HepG2 (cell line): ENCODE measurements at regions not wholly inside any gene's neighbourhood (a gene's known extent, or its start where the extent isn't known, plus 50 kb on each side); places are given as distances from the start of the nearest gene placed in this dataset.

Source experiments
- AGO1 ChIP-seq: fragments of 200-400 bp; formaldehyde crosslinking; IDR thresholded peaks from 2 replicates; pipeline ENCODE4 v1.6.1; 2017; ENCODE audit warnings: mild to moderate bottlenecking, low read depth, low read length, moderate library complexity; ENCODE audit not compliant: poor library complexity, severe bottlenecking
- ATF7-NPFF ChIP-seq: sonication (generic); formaldehyde crosslinking; IDR thresholded peaks from 2 replicates; pipeline ENCODE4 v1.8.1; 2023; ENCODE audit warnings: mild to moderate bottlenecking, low read depth, missing genetic modification reagents, moderate library complexity
- CCDC6 ChIP-seq: sonication (generic); formaldehyde crosslinking; IDR thresholded peaks from 2 replicates; pipeline ENCODE4 v1.8.1; 2022; ENCODE audit warnings: mild to moderate bottlenecking, missing genetic modification reagents, moderate library complexity
- GFI1 ChIP-seq: sonication (generic); formaldehyde crosslinking; IDR thresholded peaks from 2 replicates; pipeline ENCODE4 v1.5.0; 2020; ENCODE audit warnings: missing genetic modification reagents, mild to moderate bottlenecking, borderline replicate concordance
- HNRNPLL ChIP-seq: fragments of 200-400 bp; formaldehyde crosslinking; IDR thresholded peaks from 2 replicates; pipeline ENCODE4 v1.6.1; 2017; ENCODE audit warnings: mild to moderate bottlenecking, low read depth, low read length; ENCODE audit not compliant: poor library complexity, severe bottlenecking
- PHF21A ChIP-seq: sonication (generic); formaldehyde crosslinking; IDR thresholded peaks from 2 replicates; pipeline ENCODE4 v1.5.0; 2020; ENCODE audit warnings: mild to moderate bottlenecking, missing genetic modification reagents
- ZNF160 ChIP-seq: sonication (generic); formaldehyde crosslinking; IDR thresholded peaks from 2 replicates; pipeline ENCODE4 v1.8.0; 2022; ENCODE audit warnings: mild to moderate bottlenecking, inconsistent platforms, missing genetic modification reagents
- ZNF646 ChIP-seq: sonication (generic); formaldehyde crosslinking; IDR thresholded peaks from 2 replicates; pipeline ENCODE4 v1.9.0; 2021; ENCODE audit warnings: mild to moderate bottlenecking, missing genetic modification reagents
- ZNF710 ChIP-seq: sonication (generic); formaldehyde crosslinking; IDR thresholded peaks from 2 replicates; pipeline ENCODE4 v1.5.0; 2020; ENCODE audit warnings: mild to moderate bottlenecking, missing genetic modification reagents, borderline replicate concordance
- TF ChIP-seq, protein P1 (sequence below): sonication (generic); formaldehyde crosslinking; IDR thresholded peaks from 2 replicates; pipeline ENCODE4 v1.5.0; 2020; ENCODE audit warnings: missing genetic modification reagents, mild to moderate bottlenecking, borderline replicate concordance
- TF ChIP-seq, protein P2 (sequence below): sonication (generic); formaldehyde crosslinking; IDR thresholded peaks from 2 replicates; pipeline ENCODE4 v1.4.0; 2020; ENCODE audit warnings: mild to moderate bottlenecking, missing genetic modification reagents

DNA sequence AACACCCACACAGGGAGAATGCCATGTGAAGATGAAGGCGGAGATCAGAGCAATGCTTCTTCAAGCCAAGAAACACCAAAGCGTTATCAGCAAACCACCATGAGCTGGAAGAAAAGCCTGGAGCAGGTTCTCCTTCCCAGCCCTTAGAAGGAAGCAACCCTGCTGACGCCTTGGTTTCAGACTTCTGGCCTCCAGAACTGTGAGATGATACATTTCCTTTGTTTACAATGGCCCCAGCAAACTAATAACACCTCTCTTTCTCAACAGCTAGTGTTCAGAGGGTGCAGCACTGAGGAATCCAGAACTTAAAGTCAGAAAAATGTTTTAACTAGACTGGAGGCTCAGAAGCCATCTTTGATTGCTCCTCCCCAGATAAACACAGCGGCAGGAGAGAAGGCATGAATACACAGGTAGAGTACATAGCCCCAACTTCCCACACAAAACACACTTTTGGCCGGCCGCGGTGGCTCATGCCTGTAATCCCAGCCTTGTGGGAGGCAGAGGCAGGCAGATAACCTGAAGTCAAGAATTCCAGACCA, 132.4 kb upstream of the LPP start (continued):
- TF ChIP-seq CCDC6 (CRISPR knock-in tag): no peak
- TF ChIP-seq, protein P1, sequence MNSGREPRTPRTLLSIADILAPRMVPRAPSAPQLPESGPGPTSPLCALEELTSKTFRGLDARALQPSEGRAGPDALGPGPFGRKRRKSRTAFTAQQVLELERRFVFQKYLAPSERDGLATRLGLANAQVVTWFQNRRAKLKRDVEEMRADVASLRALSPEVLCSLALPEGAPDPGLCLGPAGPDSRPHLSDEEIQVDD (CRISPR knock-in tag): no peak
- TF ChIP-seq HNRNPLL: no peak
- peak; percentile 47; the same call in 1 of the 2 replicates for TF ChIP-seq PHF21A
- peak; percentile 37; the same call in 1 of the 2 replicates for TF ChIP-seq ATF7-NPFF
- TF ChIP-seq ZNF160: no peak
- TF ChIP-seq GFI1 (CRISPR knock-in tag): peak; percentile 40; the same call in 1 of the 2 replicates
- TF ChIP-seq, protein P2, sequence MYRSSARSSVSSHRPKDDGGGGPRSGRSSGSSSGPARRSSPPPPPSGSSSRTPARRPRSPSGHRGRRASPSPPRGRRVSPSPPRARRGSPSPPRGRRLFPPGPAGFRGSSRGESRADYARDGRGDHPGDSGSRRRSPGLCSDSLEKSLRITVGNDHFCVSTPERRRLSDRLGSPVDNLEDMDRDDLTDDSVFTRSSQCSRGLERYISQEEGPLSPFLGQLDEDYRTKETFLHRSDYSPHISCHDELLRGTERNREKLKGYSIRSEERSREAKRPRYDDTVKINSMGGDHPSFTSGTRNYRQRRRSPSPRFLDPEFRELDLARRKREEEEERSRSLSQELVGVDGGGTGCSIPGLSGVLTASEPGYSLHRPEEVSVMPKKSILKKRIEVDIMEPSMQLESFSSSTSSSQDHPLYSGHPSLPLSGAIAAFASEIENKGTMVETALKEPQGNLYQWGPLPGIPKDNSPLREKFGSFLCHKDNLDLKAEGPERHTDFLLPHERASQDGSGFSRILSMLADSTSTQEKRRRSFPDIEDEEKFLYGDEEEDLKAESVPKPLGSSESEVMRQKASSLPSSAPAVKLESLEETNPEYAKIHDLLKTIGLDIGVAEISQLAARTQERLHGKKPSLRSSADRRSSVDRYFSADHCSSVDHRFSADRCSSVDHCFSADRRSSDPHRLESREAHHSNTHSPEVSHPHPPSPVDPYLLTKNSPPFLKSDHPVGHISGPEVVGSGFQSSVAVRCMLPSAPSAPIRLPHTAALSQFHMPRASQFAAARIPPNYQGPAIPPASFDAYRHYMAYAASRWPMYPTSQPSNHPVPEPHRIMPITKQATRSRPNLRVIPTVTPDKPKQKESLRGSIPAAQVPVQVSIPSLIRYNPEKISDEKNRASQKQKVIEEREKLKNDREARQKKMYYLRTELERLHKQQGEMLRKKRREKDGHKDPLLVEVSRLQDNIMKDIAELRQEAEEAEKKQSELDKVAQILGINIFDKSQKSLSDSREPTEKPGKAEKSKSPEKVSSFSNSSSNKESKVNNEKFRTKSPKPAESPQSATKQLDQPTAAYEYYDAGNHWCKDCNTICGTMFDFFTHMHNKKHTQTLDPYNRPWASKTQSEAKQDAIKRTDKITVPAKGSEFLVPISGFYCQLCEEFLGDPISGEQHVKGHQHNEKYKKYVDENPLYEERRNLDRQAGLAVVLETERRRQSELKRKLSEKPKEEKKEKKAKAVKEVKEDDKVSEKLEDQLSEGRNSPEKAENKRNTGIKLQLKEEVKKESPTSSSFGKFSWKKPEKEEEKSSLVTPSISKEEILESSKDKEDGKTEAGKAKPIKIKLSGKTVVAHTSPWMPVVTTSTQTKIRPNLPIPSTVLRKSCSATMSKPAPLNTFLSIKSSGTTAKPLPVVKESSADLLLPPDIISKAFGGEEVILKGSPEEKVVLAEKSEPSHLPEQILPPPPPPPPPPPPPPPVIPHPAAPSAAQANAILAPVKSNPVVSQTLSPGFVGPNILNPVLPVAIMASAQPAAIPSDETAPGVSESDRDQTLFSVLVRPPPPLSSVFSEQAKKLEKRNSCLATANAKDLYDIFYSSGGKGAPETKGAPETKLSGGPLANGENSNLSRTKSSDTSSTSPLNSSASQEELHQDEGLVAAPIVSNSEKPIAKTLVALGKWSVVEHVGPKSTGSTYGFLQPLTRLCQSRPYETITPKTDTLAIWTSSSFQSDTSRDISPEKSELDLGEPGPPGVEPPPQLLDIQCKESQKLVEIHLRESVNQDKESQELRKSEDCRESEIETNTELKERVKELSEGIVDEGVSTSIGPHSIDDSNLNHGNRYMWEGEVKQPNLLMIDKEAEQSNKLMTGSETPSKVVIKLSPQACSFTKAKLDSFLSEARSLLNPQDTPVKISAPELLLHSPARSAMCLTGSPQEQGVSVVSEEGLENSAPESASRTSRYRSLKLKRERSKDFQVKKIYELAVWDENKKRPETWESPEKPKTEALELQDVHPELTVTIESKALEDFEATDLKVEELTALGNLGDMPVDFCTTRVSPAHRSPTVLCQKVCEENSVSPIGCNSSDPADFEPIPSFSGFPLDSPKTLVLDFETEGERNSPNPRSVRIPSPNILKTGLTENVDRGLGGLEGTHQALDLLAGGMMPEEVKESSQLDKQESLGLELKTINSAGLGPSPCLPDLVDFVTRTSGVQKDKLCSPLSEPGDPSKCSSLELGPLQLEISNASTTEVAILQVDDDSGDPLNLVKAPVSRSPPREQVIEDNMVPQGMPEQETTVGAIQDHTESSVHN: no peak
- TF ChIP-seq AGO1: no peak
- 0 out of 2 replicates have a peak, but pooled peaks have one; percentile 44 for TF ChIP-seq ZNF710 (CRISPR knock-in tag)
- TF ChIP-seq ZNF646 (CRISPR knock-in tag): no peak
